SK-N-SH (cell line): ENCODE measurements at regions not wholly inside any gene's neighbourhood (a gene's known extent, or its start where the extent isn't known, plus 50 kb on each side); places are given as distances from the start of the nearest gene placed in this dataset.

Source experiments
- CTCF ChIP-seq: fragments of 200-600 bp; sonication (generic); IDR thresholded peaks from 2 replicates; pipeline ENCODE4 v1.6.1; 2017; ENCODE audit warnings: antibody characterized with exemption, mild to moderate bottlenecking, moderate library complexity
- EZH2phosphoT487 ChIP-seq: fragments of 200-600 bp; sonication (generic); IDR thresholded peaks from 2 replicates; pipeline ENCODE4 v1.6.1; 2017; ENCODE audit warnings: low read depth, mixed run types, mild to moderate bottlenecking, antibody characterized with exemption, moderate library complexity, borderline replicate concordance
- REST ChIP-seq: IDR thresholded peaks from 2 replicates; pipeline ENCODE4 v1.6.1; 2012; ENCODE audit warnings: mild to moderate bottlenecking, low read depth, low read length, moderate library complexity
- USF2 ChIP-seq: fragments of 150-350 bp; IDR thresholded peaks from 2 replicates; pipeline ENCODE4 v1.6.1; 2017; ENCODE audit warnings: antibody characterized with exemption, low read length, low read depth, borderline replicate concordance

GRCh38 chr5:98690002-98690401 lies 83.5 kb upstream of the RGMB start:
- TF ChIP-seq EZH2phosphoT487 (no peak), USF2 (no peak), CTCF (no peak), REST (no peak)
